ENCODE measurements at regions not wholly inside any gene's neighbourhood (a gene's known extent, or its start where the extent isn't known, plus 50 kb on each side); places are given as distances from the start of the nearest gene placed in this dataset.

GRCh38 chr12:60042835-60043234, 447.0 kb downstream of the SLC16A7 start:
- DNase-seq (ENCODE audit: low spot score) = no peak

- no peak for DNase-seq (ENCODE audit: low spot score)
These were observed 447.4 kb downstream of the SLC16A7 start for GRCh38 chr12:60043236-60043635.

GRCh38 chr12:60052483-60052882, 456.7 kb downstream of the SLC16A7 start:
- no peak for DNase-seq (ENCODE audit: low spot score)

- no peak for DNase-seq (ENCODE audit: low spot score)
These were observed 463.4 kb downstream of the SLC16A7 start for GRCh38 chr12:60059180-60059579.

- no peak for DNase-seq (ENCODE audit: low spot score)
These were observed 470.8 kb downstream of the SLC16A7 start for GRCh38 chr12:60066655-60067054.

GRCh38 chr12:60070552-60070951, 474.7 kb downstream of the SLC16A7 start:
- no peak for DNase-seq (ENCODE audit: low spot score)

- no peak for DNase-seq (ENCODE audit: low spot score)
These were observed 475.9 kb downstream of the SLC16A7 start for GRCh38 chr12:60071759-60072191.

- no peak for DNase-seq (ENCODE audit: low spot score)
These were observed 477.1 kb downstream of the SLC16A7 start for GRCh38 chr12:60072911-60073310.

GRCh38 chr12:60075091-60075490, 479.3 kb downstream of the SLC16A7 start:
- no peak for DNase-seq (ENCODE audit: low spot score)

- no peak for DNase-seq (ENCODE audit: low spot score)
These were observed 482.2 kb downstream of the SLC16A7 start for GRCh38 chr12:60078026-60078425.

- DNase-seq (ENCODE audit: low spot score) = no peak
These were observed 497.6 kb downstream of the SLC16A7 start for GRCh38 chr12:60093428-60093827.

GRCh38 chr12:60094436-60094835, 498.6 kb downstream of the SLC16A7 start:
- DNase-seq (ENCODE audit: low spot score) = no peak

- no peak for DNase-seq (ENCODE audit: low spot score)
These were observed 500.9 kb downstream of the SLC16A7 start for GRCh38 chr12:60096727-60097126.

GRCh38 chr12:60100160-60100559, 504.3 kb downstream of the SLC16A7 start:
- no peak for DNase-seq (ENCODE audit: low spot score)

GRCh38 chr12:60100852-60101251, 505.0 kb downstream of the SLC16A7 start:
- no peak for DNase-seq (ENCODE audit: low spot score)

GRCh38 chr12:60101715-60102114, 505.9 kb downstream of the SLC16A7 start:
- no peak for DNase-seq (ENCODE audit: low spot score)

- DNase-seq (ENCODE audit: low spot score) = no peak
These were observed 510.4 kb downstream of the SLC16A7 start for GRCh38 chr12:60106214-60106613.

GRCh38 chr12:60107992-60108391, 512.2 kb downstream of the SLC16A7 start:
- no peak for DNase-seq (ENCODE audit: low spot score)

- no peak for DNase-seq (ENCODE audit: low spot score)
These were observed 516.2 kb downstream of the SLC16A7 start for GRCh38 chr12:60112063-60112462.

GRCh38 chr12:60112763-60113162, 516.9 kb downstream of the SLC16A7 start:
- no peak for DNase-seq (ENCODE audit: low spot score)

- DNase-seq (ENCODE audit: low spot score) = no peak
These were observed 518.3 kb downstream of the SLC16A7 start for GRCh38 chr12:60114169-60114568.

- DNase-seq (ENCODE audit: low spot score) = no peak
These were observed 523.5 kb downstream of the SLC16A7 start for GRCh38 chr12:60119327-60119726.

- no peak for DNase-seq (ENCODE audit: low spot score)
These were observed 524.4 kb downstream of the SLC16A7 start for GRCh38 chr12:60120199-60120598.

GRCh38 chr12:60123557-60123956, 527.7 kb downstream of the SLC16A7 start:
- DNase-seq (ENCODE audit: low spot score) = no peak

GRCh38 chr12:60137513-60137912, 541.7 kb downstream of the SLC16A7 start:
- no peak for DNase-seq (ENCODE audit: low spot score)
